ENCODE measurements at regions not wholly inside any gene's neighbourhood (a gene's known extent, or its start where the extent isn't known, plus 50 kb on each side); places are given as distances from the start of the nearest gene placed in this dataset.
"Not testable (repeated sequence)": the region's sequence is repeated elsewhere in the genome, so short reads cannot be mapped to it uniquely, and the experiment has no call there.

GRCh38 chr13:61214551-61214950, 201.1 kb downstream of the PCDH20 start:
- no peak for DNase-seq

GRCh38 chr13:61205898-61206297, 209.8 kb downstream of the PCDH20 start:
- not testable (repeated sequence) for DNase-seq

GRCh38 chr13:61204025-61204424, 211.6 kb downstream of the PCDH20 start:
- DNase-seq, result no peak

GRCh38 chr13:61202042-61202441, 213.6 kb downstream of the PCDH20 start:
- no peak for DNase-seq

- no peak for DNase-seq
Observed at GRCh38 chr13:61192826-61193225, 222.8 kb downstream of the PCDH20 start.

GRCh38 chr13:61188057-61188456, 227.6 kb downstream of the PCDH20 start:
- DNase-seq, result no peak

GRCh38 chr13:61187471-61187870, 228.2 kb downstream of the PCDH20 start:
- DNase-seq, result no peak

- DNase-seq, result no peak
Observed at GRCh38 chr13:61183670-61184069, 232.0 kb downstream of the PCDH20 start.

GRCh38 chr13:61180234-61180633, 235.4 kb downstream of the PCDH20 start:
- DNase-seq, result no peak

- no peak for DNase-seq
Observed at GRCh38 chr13:61179741-61180140, 235.9 kb downstream of the PCDH20 start.

GRCh38 chr13:61170856-61171255, 244.8 kb downstream of the PCDH20 start:
- no peak for DNase-seq

- no peak for DNase-seq
Observed at GRCh38 chr13:61162636-61163035, 253.0 kb downstream of the PCDH20 start.

GRCh38 chr13:61162106-61162505, 253.5 kb downstream of the PCDH20 start:
- DNase-seq, result no peak

- DNase-seq, result no peak
Observed at GRCh38 chr13:61156753-61157152, 258.9 kb downstream of the PCDH20 start.

GRCh38 chr13:61151062-61151461, 264.6 kb downstream of the PCDH20 start:
- no peak for DNase-seq

- DNase-seq, result no peak
Observed at GRCh38 chr13:61149331-61149730, 266.3 kb downstream of the PCDH20 start.

- DNase-seq, result no peak
Observed at GRCh38 chr13:61148691-61149315, 266.8 kb downstream of the PCDH20 start.

- no peak for DNase-seq
Observed at GRCh38 chr13:61148211-61148610, 267.4 kb downstream of the PCDH20 start.

GRCh38 chr13:61146571-61146970, 269.1 kb downstream of the PCDH20 start:
- no peak for DNase-seq

GRCh38 chr13:61146158-61146557, 269.5 kb downstream of the PCDH20 start:
- DNase-seq, result no peak

GRCh38 chr13:61144834-61145593, 270.6 kb downstream of the PCDH20 start:
- DNase-seq, result no peak

GRCh38 chr13:61144301-61144700, 271.3 kb downstream of the PCDH20 start:
- no peak for DNase-seq

- DNase-seq, result no peak
Observed at GRCh38 chr13:61142506-61142905, 273.1 kb downstream of the PCDH20 start.

- no peak for DNase-seq
Observed at GRCh38 chr13:61138857-61139256, 276.8 kb downstream of the PCDH20 start.

- no peak for DNase-seq
Observed at GRCh38 chr13:61136515-61136914, 279.1 kb downstream of the PCDH20 start.
